Retina (tissue), 1 donor: ENCODE measurements at regions not wholly inside any gene's neighbourhood (a gene's known extent, or its start where the extent isn't known, plus 50 kb on each side); places are given as distances from the start of the nearest gene placed in this dataset.

Experiments
- DNase-seq: peaks from one replicate; pipeline ENCODE4 v3.0.0-alpha.2; 2016

- DNase-seq, result no peak
Observed at GRCh38 chr6:22468256-22468965, 101.0 kb upstream of the HDGFL1 start.

- DNase-seq, result no peak
Observed at GRCh38 chr6:22470454-22471131, 98.8 kb upstream of the HDGFL1 start.

GRCh38 chr6:22471132-22471690 is 98.2 kb upstream of the HDGFL1 start:
- peak; percentile 12 for DNase-seq

GRCh38 chr6:22471746-22472145 is 97.6 kb upstream of the HDGFL1 start:
- no peak for DNase-seq

- no peak for DNase-seq
Observed at GRCh38 chr6:22473991-22474682, 95.2 kb upstream of the HDGFL1 start.

- no peak for DNase-seq
Observed at GRCh38 chr6:22476811-22477390, 92.5 kb upstream of the HDGFL1 start.

GRCh38 chr6:22497276-22497675 is 72.1 kb upstream of the HDGFL1 start:
- no peak for DNase-seq

GRCh38 chr6:22499815-22500214 is 69.6 kb upstream of the HDGFL1 start:
- DNase-seq, result no peak

GRCh38 chr6:22506496-22506895 is 62.9 kb upstream of the HDGFL1 start:
- DNase-seq, result no peak

GRCh38 chr6:22512686-22513427 is 56.5 kb upstream of the HDGFL1 start:
- DNase-seq, result peak; percentile 50

GRCh38 chr6:22513667-22514066 is 55.7 kb upstream of the HDGFL1 start:
- DNase-seq, result peak; percentile 71

- DNase-seq, result no peak
Observed at GRCh38 chr6:22519237-22519636, 50.1 kb upstream of the HDGFL1 start.
